Esophagus squamous epithelium (tissue), 4 donors: ENCODE measurements at regions not wholly inside any gene's neighbourhood (a gene's known extent, or its start where the extent isn't known, plus 50 kb on each side); places are given as distances from the start of the nearest gene placed in this dataset.

Experiments used
- CTCF ChIP-seq, 6 experiments: fragments of 450-650 bp in 4 of 6; fragments of 200-600 bp in 2 of 6; sonication (generic) in 2 of 6; IDR thresholded peaks; one replicate each; pipeline ENCODE4 v1.5.1; 2016 to 2019; ENCODE audit warnings: antibody characterized with exemption in 6 of 6, mild to moderate bottlenecking in 4 of 6, moderate library complexity in 4 of 6
- POLR2A ChIP-seq, 4 donors: fragments of 450-650 bp; IDR thresholded peaks; one replicate each; pipeline ENCODE4 v1.6.1; 2017; ENCODE audit warnings: antibody characterized with exemption in 4 of 4, mild to moderate bottlenecking in 4 of 4, moderate library complexity in 3 of 4

GRCh38 chrX:92209936-92210335 is 430.8 kb downstream of the PCDH11X start:
- no peak for TF ChIP-seq CTCF (IDR thresholded peaks at IDR 0.05)
- TF ChIP-seq POLR2A (IDR thresholded peaks at IDR 0.05), result no peak
